OCI-M2 (cell line): ENCODE measurements at regions not wholly inside any gene's neighbourhood (a gene's known extent, or its start where the extent isn't known, plus 50 kb on each side); places are given as distances from the start of the nearest gene placed in this dataset.
"Not testable (repeated sequence)": the region's sequence is repeated elsewhere in the genome, so short reads cannot be mapped to it uniquely, and the experiment has no call there.

Source experiments
- DNase-seq: peaks from one replicate; lab custom pipeline; 2025; ENCODE audit not compliant: unreplicated experiment; lab: John Stamatoyannopoulos, UW

DNA sequence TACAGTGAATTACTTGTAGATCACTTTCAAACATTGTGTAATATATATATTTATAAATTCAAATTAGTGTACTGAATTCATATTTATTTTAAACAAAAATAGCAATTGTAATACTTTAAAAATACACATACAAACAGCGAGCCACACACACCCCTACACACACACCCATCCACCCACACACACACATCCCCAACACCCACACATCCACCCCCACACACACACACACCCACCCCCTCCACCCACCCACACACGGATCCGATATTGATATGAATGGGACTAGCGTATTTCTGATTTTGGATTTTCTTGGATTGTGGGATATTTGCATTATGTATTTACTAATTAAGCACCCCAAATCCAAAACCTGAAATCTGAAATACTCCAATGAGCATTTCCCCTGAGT is 451.2 kb downstream of the PCDH7 start:
- DNase-seq, result no peak

GRCh38 chr4:31175242-31175910 is 455.2 kb downstream of the PCDH7 start:
- DNase-seq, result no peak

GRCh38 chr4:31183256-31183655 is 463.1 kb downstream of the PCDH7 start:
- no peak for DNase-seq

GRCh38 chr4:31185014-31185585 is 464.9 kb downstream of the PCDH7 start:
- no peak for DNase-seq

- DNase-seq, result no peak
Measured at GRCh38 chr4:31187979-31188378, 467.8 kb downstream of the PCDH7 start.

DNA sequence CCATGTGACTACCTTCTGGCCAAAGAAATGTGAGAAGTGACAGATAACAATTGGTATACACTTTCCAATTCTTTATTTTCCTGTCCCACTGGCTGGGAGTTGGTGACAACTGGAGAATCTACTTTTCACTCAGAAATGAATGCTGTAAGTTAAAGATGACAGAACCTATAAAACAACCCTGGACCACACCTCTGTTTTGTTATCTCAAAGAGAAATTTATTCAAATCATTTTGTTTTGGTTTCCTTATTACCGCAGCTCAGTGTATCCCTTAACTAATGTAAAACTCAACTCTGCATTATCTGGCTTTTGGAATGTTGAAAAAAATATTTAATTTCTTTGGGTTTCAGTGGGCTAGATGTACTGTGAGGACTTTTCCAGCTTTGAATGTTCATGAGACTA is 469.8 kb downstream of the PCDH7 start:
- DNase-seq, result no peak

GRCh38 chr4:31190671-31191070 is 470.5 kb downstream of the PCDH7 start:
- no peak for DNase-seq

- no peak for DNase-seq
Measured at GRCh38 chr4:31192341-31192740, 472.2 kb downstream of the PCDH7 start.

DNA sequence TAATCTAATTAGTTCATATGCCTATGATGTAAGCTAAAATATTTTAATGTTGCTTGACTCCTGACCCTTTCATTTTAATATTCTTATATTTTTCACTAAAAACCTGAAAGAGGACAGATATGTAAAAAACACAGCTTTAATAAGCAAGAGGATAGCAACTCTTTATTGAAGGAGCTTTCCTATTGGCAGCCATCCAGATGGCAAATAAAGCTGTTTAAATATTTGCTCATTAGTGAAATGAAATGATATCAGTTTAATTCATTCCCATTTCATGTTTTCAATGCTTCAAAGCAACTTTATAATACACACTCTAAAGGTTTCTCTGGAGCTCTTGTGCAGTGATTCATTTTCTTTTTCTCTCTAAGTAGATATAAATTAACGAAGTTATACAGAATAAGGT is 473.4 kb downstream of the PCDH7 start:
- DNase-seq, result no peak

GRCh38 chr4:31194823-31195222 is 474.7 kb downstream of the PCDH7 start:
- DNase-seq, result no peak

- no peak for DNase-seq
Measured at GRCh38 chr4:31199644-31200043, 479.5 kb downstream of the PCDH7 start.

GRCh38 chr4:31202054-31202453 is 481.9 kb downstream of the PCDH7 start:
- DNase-seq, result not testable (repeated sequence)

- DNase-seq, result no peak
Measured at GRCh38 chr4:31204874-31205273, 484.7 kb downstream of the PCDH7 start.

GRCh38 chr4:31220921-31221320 is 500.8 kb downstream of the PCDH7 start:
- DNase-seq, result no peak

- DNase-seq, result no peak
Measured at GRCh38 chr4:31228068-31228467, 507.9 kb downstream of the PCDH7 start.

GRCh38 chr4:31230594-31230993 is 510.4 kb downstream of the PCDH7 start:
- no peak for DNase-seq

- DNase-seq, result no peak
Measured at GRCh38 chr4:31234494-31234893, 514.3 kb downstream of the PCDH7 start.

GRCh38 chr4:31234901-31235300 is 514.7 kb downstream of the PCDH7 start:
- DNase-seq, result no peak

GRCh38 chr4:31236020-31236638 is 516.0 kb downstream of the PCDH7 start:
- DNase-seq, result no peak

GRCh38 chr4:31236639-31237173 is 516.5 kb downstream of the PCDH7 start:
- DNase-seq, result no peak

DNA sequence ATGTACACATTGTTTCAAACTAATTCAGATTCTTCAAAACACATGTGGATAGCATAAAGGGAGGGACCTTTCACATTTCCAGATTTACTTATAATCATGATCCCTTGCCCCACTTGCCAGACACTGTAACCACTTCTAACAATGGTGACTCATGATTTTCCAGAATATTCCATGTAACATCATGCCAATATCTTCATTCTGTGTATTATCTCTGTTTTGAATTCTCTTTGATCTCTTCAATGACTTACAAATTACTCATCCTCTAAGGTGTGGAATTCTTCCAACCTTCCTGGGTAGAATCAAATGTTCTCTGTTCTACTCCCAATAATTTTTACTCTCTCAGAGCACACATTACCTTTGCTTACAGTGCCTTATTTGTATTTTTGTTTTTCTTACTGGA is 517.1 kb downstream of the PCDH7 start:
- DNase-seq, result no peak

DNA sequence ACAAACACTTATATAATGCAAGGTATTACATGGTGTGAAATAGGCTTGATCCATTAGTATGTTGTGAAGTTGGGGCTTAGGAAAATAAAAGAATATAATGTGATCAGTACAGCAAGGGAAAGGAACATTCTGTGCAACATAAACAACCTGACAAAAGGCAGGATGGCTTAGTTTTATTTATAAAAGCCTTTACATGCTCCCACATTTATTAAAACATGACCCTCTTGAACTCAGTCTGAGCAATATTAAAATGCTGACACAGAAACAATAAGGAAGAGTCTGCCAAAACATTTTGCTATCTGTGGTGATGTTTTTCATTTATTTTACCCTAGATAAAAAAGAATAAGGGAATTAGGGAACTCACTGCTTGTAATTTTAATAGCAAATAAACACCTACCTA is 519.7 kb downstream of the PCDH7 start:
- DNase-seq, result no peak
